ENCODE measurements at regions not wholly inside any gene's neighbourhood (a gene's known extent, or its start where the extent isn't known, plus 50 kb on each side); places are given as distances from the start of the nearest gene placed in this dataset.
A peak's percentile ranks its signal among the peaks of the same experiment; 100 is the strongest.
"Not testable (repeated sequence)": the region's sequence is repeated elsewhere in the genome, so short reads cannot be mapped to it uniquely, and the experiment has no call there.

DNA sequence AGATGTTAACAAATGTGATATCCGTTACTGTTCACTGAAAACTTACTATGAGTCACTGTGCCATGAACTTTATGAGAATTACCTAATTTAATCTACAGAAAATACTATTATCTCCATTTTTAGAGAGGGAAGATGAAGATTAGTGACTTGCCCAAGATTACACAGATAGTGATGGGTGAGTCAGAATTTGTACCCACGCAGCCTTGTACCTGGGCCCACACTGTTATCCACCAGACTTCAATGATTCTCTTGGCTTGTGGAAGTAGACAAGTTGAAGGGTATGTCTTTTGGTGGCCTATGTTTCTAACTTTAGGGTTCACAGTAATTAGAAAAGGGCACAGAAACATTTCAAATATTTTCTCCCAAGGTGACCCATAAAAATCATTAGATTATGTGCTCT lies 472.5 kb upstream of the NR3C2 start:
- DNase-seq (ENCODE audit: extremely low read depth in 1 of 11, low read depth in 9 of 11, low spot score in 4 of 11), result no peak

DNA sequence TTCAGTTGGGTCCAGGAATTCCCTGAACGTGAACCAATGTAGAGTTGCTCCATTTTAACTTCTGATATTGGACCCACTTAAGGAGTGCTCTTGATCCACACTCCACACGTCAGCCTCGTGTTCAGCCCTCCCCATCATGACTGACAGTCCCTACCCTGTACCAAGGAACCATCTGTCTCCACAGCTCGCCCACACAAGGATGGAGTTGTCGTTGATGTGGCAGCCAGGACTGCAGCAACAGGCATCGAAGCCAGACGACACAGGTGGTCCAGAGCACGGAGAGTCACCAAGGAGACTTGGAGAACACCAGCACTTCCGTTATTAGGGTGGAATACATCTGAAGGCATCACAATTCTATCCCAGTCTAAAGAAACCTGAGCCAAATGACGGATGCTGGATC lies 472.1 kb upstream of the NR3C2 start:
- no peak for DNase-seq (ENCODE audit: extremely low read depth in 1 of 11, low read depth in 9 of 11, low spot score in 4 of 11)

DNA sequence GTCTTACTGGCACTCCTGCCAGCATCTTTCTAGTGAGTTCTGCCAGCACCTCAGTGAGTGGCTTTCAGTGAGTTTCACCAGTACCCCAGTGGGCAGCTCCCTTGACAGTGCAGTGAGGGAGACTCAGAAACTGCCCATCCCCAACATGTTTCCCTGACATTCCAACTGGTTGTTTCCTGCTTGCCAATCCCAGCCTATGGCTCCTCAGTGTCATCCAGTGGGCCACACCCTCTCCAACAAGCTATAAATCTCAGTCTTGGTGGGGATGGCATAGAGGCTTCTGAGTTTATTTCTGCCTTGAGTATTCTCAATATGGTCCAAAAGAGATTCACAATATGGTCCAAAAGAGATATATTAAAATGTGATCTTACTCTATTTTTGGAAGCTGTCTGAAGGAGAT lies 461.2 kb upstream of the NR3C2 start:
- DNase-seq (ENCODE audit: extremely low read depth in 1 of 11, low read depth in 9 of 11, low spot score in 4 of 11), result no peak

DNA sequence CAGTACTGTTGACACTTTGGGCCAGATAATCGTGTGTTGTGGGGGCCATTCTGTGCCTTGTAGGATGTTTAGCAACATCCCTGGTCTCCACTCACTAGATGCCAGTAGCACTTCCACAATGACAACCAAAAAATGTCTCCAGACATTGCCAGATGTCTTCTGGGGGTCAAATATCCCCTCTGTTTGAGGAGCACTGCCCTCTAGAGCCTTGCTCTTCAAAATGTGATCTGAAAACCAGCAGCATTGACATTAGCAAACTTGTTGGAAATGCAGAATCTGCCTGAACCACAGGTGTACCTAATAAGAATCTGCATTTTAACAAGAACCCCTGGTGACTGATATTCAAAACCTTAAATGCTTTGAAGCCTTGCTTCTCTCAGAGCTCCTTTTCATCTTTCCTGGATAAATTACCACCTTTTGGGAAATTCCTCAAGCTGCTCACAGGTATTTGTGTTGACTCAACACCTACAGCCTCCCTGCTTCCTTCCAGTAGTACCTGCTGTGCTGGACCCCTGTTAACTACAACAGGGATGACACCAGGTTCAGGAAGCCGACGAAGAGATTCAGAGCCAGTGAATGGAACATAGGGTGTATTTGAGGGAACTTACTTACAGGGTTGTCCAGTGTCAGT lies 459.0 kb upstream of the NR3C2 start:
- DNase-seq (ENCODE audit: extremely low read depth in 1 of 11, low read depth in 9 of 11, low spot score in 4 of 11), result no peak

DNA sequence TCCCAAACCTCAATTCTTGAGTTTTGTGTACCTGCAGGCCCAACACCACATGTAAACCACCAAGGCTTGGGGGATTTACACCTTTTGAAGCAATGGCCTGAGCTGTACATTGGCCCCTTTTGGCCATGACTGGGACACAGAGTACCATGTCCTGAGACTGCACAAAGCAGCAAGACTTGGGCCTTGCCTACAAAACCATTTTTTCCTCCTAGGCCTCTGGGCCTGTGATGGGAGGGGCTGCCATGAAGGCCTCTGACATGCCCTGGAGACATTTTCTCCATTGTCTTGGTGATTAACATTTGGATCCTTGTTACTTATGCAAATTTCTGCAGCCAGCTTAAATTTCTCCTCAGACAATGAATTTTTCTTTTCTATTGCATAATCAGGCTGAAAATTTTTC lies 455.9 kb upstream of the NR3C2 start:
- DNase-seq (ENCODE audit: extremely low read depth in 1 of 11, low read depth in 9 of 11, low spot score in 4 of 11), result not testable (repeated sequence)

DNA sequence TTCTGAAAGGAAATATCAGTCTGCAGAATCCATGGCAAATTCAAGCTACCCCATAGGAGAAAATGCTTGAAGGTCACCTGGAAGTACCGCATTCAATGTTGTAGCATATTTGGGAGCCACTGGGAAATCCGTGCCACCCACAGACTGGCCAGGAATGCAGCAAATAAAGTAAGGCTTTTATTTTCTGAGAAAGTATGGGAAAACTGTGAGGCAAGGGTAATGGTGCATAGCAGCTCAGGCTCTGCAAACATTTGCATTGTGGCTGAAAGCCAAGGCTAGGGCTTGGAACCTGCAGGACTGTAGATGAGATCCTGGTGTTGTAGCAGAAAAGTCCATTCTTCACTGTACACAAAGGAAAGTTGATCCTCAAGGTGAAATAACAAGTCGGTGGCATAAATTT lies 450.9 kb upstream of the NR3C2 start:
- DNase-seq (ENCODE audit: extremely low read depth in 1 of 11, low read depth in 9 of 11, low spot score in 4 of 11), result peak in 9 of 11 donors; percentile 4 to 43 (median 19)

DNA sequence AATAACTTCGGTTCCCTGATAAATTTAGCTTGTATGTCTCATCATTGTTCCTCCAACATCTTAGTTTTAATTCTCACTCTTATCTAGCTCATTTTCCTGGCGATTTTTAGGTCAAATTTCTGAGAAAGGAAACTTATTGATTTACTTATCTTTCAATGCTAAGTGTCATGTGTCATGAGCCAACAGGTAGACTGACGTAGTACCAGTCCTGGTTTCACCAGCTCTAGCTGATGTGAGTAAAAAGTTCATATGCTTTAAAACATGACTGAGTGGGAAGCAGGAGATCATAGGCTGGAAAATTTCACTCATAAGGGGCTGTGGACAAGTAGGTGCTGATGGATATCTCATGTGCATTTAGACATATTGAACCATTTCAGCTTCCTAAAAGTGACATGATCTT lies 441.7 kb upstream of the NR3C2 start:
- no peak for DNase-seq (ENCODE audit: extremely low read depth in 1 of 11, low read depth in 9 of 11, low spot score in 4 of 11)

DNA sequence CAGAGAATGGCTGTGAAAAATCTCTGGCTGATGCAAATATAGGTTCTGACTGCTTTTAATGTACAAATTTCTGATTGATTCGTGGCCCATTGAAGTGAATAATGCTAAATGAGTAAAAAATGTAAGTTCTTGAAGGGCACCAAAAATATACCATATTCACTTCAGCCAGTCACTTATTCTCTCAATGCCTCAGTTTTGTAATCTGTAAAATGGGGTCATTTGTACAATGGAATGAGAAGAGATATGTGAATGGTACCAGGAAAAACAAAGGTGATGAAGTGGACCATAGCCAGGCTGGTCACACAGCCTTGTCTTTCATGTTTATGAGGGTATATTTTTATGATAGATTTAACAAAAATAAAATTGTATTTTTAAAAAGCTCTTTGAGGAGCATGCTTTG lies 441.2 kb upstream of the NR3C2 start:
- no peak for DNase-seq (ENCODE audit: extremely low read depth in 1 of 11, low read depth in 9 of 11, low spot score in 4 of 11)

DNA sequence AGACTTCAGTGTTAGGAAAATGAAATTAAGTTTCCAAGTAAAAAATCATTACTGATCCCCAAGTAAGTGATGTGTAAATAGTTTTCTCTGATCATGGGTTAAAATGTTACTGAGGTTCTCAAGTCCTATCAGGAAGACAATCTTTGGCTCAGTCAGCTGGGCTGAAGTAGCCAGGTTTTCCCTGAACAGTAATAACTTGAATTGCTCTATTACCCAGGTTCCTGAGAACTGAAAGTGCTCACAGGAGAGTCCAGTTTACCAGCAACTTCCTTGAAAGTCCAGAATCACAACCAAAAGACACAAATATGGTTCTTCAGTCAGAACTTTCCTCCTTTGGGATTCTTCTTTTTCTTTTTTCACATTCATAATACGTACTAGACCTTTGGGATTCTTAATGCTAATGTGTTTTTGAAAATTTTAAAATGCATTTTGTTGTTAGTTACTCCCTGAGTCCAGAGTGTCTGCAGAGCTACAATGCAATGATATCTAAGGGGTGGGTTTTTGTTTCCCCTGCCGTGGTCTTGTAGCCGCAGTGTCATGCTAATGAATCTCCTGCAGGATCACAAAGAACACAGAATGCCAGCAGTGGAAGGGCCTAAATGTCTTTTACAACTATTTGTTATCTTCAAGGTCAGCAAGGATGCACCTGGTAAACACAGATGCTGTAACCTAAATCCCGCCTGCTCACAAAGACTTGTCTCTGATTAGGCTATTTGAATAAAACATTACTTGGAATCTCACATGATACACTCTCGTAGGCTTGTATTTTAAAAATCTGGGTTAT lies 439.8 kb upstream of the NR3C2 start:
- DNase-seq (ENCODE audit: extremely low read depth in 1 of 11, low read depth in 9 of 11, low spot score in 4 of 11), result no peak

DNA sequence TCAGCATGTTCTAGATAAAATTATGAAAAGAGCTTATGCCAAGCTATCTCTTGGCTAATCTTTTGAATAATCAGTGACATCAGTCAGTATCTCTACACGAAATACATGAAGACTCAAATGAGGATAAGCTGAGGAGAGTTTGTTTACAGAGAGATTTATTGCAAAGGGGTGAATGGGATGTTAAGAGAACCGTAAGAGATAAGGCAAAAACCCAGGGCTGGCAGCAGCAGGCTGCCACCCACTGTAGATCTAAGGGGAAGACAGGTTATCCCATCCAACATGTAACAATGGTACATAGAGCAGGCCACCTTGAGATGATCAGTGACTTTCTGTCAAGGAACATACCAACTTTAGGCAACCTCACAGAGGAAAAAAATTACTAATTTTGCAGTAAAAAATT lies 432.1 kb upstream of the NR3C2 start:
- DNase-seq (ENCODE audit: extremely low read depth in 1 of 11, low read depth in 9 of 11, low spot score in 4 of 11), result no peak

DNA sequence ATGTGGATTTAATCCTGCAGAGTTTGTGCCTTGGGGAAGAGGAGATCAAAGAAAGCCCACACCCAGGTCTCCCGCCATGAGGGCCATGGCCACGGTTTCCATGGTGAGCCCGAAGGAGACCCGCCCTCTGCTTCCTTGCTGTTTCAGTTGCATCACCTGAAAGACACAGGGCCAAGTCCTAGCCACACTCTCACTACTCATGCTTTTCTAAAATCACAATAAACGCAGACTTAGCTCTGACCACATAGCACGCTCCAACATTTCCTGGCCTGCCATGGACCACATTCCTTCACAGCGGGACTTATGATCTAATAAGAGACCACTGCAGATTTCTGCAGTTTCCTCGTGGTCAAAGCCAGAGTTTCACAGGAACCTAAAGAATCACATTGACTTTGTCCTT lies 426.0 kb upstream of the NR3C2 start:
- DNase-seq (ENCODE audit: extremely low read depth in 1 of 11, low read depth in 9 of 11, low spot score in 4 of 11), result no peak

DNA sequence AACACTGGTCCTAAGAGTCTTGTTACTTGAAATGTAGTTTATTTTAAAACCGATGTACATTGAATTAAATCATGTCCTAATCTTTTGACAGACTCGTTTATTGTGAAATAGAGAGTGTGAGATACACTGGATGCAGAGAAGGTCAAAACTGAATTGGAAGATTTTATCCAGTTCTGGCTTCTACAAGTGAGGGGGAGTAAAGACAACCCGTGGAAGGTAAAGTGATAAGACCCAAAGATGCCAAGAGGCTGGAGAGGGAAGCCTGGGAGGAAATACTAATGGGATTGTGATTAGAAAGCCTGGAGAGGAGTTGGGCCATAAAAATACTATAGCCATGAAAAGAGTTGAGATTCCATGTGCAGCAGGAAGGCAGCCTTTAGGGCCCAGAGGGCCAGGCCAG lies 424.5 kb upstream of the NR3C2 start:
- DNase-seq (ENCODE audit: extremely low read depth in 1 of 11, low read depth in 9 of 11, low spot score in 4 of 11), result no peak

DNA sequence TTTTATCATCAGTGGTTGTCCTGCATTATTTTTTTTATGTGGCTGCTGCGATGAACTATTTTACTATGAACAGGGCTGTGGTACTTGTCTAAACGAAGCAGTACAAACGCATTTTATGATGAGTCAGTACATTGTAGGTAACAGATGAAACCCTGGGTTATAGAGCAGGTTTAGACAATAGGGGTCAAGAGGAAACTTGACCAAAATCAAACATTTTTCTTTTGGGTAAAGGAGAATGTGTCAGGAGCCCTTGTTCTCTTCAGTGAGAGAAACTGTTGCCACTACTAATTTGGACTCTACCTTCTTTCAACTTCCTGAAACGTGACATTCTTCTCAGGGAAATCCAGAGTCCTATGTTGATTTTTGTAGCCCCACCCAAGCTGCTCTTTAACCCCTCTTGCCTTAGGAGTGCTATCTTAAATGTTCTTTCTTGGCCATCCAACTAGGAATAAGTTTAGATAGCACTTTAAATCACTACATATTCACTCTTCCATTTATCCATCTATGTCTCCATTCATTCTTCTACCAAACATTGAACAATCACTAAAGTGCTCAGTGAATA lies 415.8 kb upstream of the NR3C2 start:
- no peak for DNase-seq (ENCODE audit: extremely low read depth in 1 of 11, low read depth in 9 of 11, low spot score in 4 of 11)

DNA sequence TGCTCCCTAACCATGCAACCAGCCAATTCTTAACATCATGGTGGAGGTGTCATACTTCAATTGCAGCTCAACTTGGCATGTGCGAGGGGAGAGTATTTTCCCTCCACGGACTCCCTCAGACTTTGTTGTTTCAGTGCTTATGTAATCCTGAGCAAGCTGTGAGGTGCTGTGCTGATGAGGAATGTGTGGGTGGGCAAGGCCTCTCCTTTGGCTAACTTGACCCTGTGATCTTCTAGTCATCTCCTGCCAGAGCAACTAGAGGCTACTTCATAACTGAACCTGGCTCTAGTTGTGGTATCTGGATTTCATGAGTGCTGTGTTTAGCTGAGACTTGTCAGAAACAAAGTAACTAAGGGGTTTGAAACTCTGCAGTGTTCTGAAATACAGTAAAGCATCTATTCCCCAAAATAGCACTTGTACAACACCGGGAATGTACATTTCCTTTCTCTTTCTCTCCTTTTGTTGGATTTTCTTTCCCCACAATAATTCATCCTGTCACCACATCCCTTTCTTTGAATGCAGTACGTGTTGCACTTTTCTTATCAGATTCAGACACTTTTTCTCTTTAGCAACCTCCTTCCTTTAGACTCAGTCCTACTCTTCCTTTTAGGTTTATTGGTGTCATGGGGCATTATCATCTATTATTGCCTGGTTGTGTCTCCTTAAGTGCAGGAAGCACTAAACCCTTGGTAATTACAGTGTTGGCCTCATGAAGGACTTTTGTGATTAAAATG lies 415.2 kb upstream of the NR3C2 start:
- DNase-seq (ENCODE audit: extremely low read depth in 1 of 11, low read depth in 9 of 11, low spot score in 4 of 11), result no peak

DNA sequence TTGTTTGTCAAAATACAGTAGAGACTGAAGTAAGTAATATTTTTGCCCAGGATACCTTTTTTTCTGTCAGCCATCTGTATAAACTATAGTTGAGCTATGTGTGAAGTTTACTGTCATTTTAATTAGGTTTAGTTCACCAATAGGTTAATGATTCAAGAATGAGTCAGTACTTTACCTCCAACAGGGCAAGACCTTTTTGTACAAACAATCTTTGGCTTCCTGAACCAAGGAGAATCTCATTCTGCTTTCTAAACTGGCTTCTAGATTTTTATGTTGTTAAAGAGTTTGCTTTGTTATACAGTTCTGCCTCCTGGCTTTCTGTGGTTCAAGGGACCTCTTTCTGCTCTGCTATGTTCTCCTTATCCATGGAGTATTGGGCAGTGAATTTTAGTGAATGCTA lies 412.0 kb upstream of the NR3C2 start:
- DNase-seq (ENCODE audit: extremely low read depth in 1 of 11, low read depth in 9 of 11, low spot score in 4 of 11), result no peak

DNA sequence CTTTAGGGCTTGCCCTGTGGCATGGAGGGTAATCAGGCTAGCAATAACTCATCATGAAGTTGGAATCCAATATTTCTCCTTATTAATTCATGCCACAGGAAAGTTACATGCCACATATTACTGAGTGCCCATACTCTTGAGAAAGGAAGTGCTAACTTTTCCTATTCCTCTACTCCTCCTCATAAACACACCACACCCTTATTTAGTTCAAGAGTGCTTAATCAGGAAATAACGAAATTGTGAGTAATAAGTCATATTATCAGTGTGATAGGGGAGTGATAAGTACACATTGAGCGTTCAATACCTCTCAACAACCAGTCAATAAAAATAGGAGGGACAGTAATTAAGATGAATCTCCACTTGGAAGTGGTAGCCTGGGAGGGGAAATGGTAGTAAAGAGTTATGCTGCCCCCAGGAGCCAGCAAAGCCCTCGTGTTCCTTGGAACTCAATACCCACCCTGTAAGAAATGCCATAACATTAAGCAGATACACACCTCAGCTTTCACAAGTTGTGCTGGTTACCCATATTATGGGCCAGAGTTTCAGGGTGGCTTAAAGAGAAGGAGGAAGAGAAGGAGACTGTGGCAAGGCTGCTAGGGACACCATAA lies 410.0 kb upstream of the NR3C2 start:
- DNase-seq (ENCODE audit: extremely low read depth in 1 of 11, low read depth in 9 of 11, low spot score in 4 of 11), result no peak

DNA sequence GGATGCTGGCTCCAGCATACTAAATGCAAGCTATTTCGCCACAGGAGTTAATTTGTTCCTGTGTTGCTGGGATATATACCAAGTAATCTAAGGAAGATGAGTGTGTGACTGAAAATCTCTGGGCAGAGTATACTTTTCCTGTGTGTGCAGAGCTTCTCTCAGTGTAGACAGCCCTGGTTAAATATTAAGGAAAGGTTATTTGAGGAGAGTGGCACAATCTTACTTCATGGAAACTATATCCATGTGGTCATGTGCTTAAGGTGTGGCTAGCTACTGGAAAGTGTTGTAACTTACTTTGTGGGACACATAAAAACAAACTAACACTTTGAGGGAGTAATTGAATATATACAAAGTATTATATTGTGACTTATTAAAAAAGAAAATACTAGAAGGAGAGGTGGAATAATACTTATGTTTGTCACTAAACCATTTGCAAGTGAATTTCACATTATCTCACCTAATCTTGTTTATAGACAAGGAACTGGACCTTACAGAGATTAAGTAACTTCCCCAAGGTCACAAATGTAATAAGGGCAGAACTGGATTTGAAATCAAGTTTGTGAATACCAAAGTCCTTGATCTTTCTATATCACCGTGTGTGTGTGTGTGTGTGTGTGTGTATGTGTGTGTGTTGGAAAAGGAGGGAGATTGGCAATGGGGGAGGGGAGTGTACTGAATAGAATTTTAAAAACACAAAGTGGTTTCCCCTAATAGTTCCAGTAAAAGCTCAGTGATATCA lies 408.2 kb upstream of the NR3C2 start:
- peak in 1 of 11 donors; percentile 28 for DNase-seq (ENCODE audit: extremely low read depth in 1 of 11, low read depth in 9 of 11, low spot score in 4 of 11)

DNA sequence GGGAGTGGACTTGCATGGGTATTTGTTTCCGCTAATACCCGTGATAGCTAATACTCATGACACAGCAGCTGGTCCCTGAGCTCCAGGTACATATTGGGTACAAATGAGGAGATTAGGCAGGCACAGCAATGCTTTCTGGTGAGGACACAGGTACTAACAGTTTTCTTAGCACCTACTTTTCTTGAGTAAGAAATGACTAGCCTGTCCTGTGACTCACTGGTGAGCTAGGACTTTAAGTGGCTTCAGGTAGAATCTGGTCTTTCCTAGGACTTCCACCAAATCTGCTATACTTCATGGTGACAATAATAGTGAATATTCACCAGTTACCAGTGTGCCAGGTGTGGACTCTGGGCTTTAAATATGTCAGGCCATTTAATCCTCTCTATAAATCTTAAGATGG lies 407.4 kb upstream of the NR3C2 start:
- DNase-seq (ENCODE audit: extremely low read depth in 1 of 11, low read depth in 9 of 11, low spot score in 4 of 11), result no peak
